ENCODE measurements at regions not wholly inside any gene's neighbourhood (a gene's known extent, or its start where the extent isn't known, plus 50 kb on each side); places are given as distances from the start of the nearest gene placed in this dataset.

- TF ChIP-seq POLR2A (IDR thresholded peaks at IDR 0.05) = no peak
- TF ChIP-seq, protein P1, sequence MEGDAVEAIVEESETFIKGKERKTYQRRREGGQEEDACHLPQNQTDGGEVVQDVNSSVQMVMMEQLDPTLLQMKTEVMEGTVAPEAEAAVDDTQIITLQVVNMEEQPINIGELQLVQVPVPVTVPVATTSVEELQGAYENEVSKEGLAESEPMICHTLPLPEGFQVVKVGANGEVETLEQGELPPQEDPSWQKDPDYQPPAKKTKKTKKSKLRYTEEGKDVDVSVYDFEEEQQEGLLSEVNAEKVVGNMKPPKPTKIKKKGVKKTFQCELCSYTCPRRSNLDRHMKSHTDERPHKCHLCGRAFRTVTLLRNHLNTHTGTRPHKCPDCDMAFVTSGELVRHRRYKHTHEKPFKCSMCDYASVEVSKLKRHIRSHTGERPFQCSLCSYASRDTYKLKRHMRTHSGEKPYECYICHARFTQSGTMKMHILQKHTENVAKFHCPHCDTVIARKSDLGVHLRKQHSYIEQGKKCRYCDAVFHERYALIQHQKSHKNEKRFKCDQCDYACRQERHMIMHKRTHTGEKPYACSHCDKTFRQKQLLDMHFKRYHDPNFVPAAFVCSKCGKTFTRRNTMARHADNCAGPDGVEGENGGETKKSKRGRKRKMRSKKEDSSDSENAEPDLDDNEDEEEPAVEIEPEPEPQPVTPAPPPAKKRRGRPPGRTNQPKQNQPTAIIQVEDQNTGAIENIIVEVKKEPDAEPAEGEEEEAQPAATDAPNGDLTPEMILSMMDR (IDR thresholded peaks at IDR 0.05 in 4 of 5, conservative IDR thresholded peaks at IDR 0.05 in 1 of 5) = no peak
These were observed 69.6 kb upstream of the COL24A1 start for GRCh38 chr1:86226204-86226603.

Measured in gastrocnemius medialis (tissue), 4 donors.